Heart right ventricle (tissue), 16 donors: ENCODE measurements at regions not wholly inside any gene's neighbourhood (a gene's known extent, or its start where the extent isn't known, plus 50 kb on each side); places are given as distances from the start of the nearest gene placed in this dataset.

Source experiments
- ATAC-seq, 8 donors: fragments of 200-7000 bp; cut with Tn5 transposase; one replicate each; pipeline ENCODE4 v1.9.1; 2020; ENCODE audit warnings: mild to moderate bottlenecking in 8 of 8, moderate library complexity in 8 of 8, moderate number of reproducible peaks in 1 of 8
- DNase-seq, 2 donors: peaks; one replicate each; pipeline ENCODE4 v3.0.0-alpha.2; 2020
- H3K27ac ChIP-seq, 10 donors: fragments of 200-600 bp; sonication (generic) in 2 of 10; one replicate each; pipeline versions ENCODE4 v1.5.0 to v1.8.0; 2020 to 2022; ENCODE audit warnings: mild to moderate bottlenecking in 3 of 10
- H3K27me3 ChIP-seq, 7 donors: fragments of 200-600 bp; one replicate each; pipeline ENCODE4 v1.8.0; 2021 to 2022; ENCODE audit warnings: mild to moderate bottlenecking in 2 of 7
- H3K36me3 ChIP-seq, 9 donors: fragments of 200-600 bp; sonication (generic) in 1 of 9; one replicate each; pipeline versions ENCODE4 v1.5.0 to v1.8.0; 2020 to 2022; ENCODE audit warnings: mild to moderate bottlenecking in 2 of 9
- H3K4me1 ChIP-seq, 9 donors: fragments of 200-600 bp; sonication (generic) in 1 of 9; one replicate each; pipeline versions ENCODE4 v1.5.0 to v1.8.0; 2020 to 2022; ENCODE audit warnings: mild to moderate bottlenecking in 4 of 9
- H3K4me3 ChIP-seq, 10 donors: fragments of 200-600 bp; sonication (generic) in 2 of 10; one replicate each; pipeline versions ENCODE4 v1.5.0 to v1.8.0; 2020 to 2022; ENCODE audit warnings: mild to moderate bottlenecking in 7 of 10, moderate library complexity in 2 of 10
- H3K9me3 ChIP-seq, 11 donors: fragments of 200-600 bp in 10 of 11; sonication (generic) in 2 of 11; one replicate each; pipeline versions ENCODE4 v1.5.0 to v1.8.0; 2013 to 2022; ENCODE audit warnings: mild to moderate bottlenecking in 2 of 11, control low read depth in 1 of 11, moderate library complexity in 1 of 11
- CTCF ChIP-seq, 9 donors: fragments of 200-600 bp; sonication (generic) in 2 of 9; IDR thresholded peaks; one replicate each; pipeline versions ENCODE4 v1.5.0 to v1.8.0; 2021 to 2022; ENCODE audit warnings: antibody characterized with exemption in 9 of 9, mild to moderate bottlenecking in 5 of 9, moderate library complexity in 1 of 9
- WGBS, 2 donors: extraction: QIAGEN DNeasy Blood & Tissue Kit; methylation state at CpG; one replicate each; pipeline ENCODE4 v1.1.7; 2013; ENCODE audit warnings: inconsistent platforms in 1 of 2; 5-methylcytosine and 5-hydroxymethylcytosine counted together
- intact Hi-C, 10 donors: fragments of 100-400 bp; cut with DNase I; formaldehyde crosslinking; loops; one replicate each; pipeline versions ENCODE4 v1.11.1 to v1.14.2; 2022
- donor health status: Arrhythmogenic right ventricular cardiomyopathy.
- donor health status: ischemic (EF 13 %, LVEDD 7.1; RV severe dilation, severe dysfunction).
- donor health status: healthy with polysubstance abuse.
- donor health status: DM: no; HTN: yes; CAD: no.
- donor health status: DM: no; HTN: no; CAD: no.
- donor health status: ischemic (EF 25% LVEDD 6.9; RV normal size, moderate dysfunction).
- donor health status: ischemic (EF 25% LVEDD 5.7; RV mildly dilated, moderate dysfunction).
- donor health status: healthy.
- donor health status: DM: yes; HTN: yes; CAD: no.
- donor health status: Ischemic cardiomyopathy.
- donor health status: ischemic (EF 35%, LVEDD 5.7; RV mildly dilated, moderate dysfunction).
- donor health status: nonischemic (EF 11% LVEDD 7.7; RV severe dilation, severe dysfunction).
- donor health status: DM: yes; HTN: yes; CAD: no.
- donor health status: PGD.
- donor health status: ischemic (EF 29% LVEDD 5.4; RV normal size, mild dysfunction).
- donor health status: nonischemic (EF 23%, LVEDD 6.1; RV moderate dilation, normal function).

- no peak for TF ChIP-seq CTCF (IDR thresholded peaks at IDR 0.05)
- H3K27me3 ChIP-seq, result peaks cover 0 to 8% (median 0%) of the 10 kb centered on the region in 7 donors
- ATAC-seq, result no peak
- no peak overlapping the region for H3K27ac ChIP-seq
- intact Hi-C loops, result no loop called here
- H3K36me3 ChIP-seq, result no peaks in the 10 kb centered on the region
- 78 to 85% methylated on average over 14 of the region's 14 CpGs for WGBS, 2 donors
- no peak overlapping the region for H3K4me3 ChIP-seq
- no peaks in the 10 kb centered on the region for H3K4me1 ChIP-seq
- DNase-seq, result no peak
- no peaks in the 10 kb centered on the region for H3K9me3 ChIP-seq
These were observed 656.0 kb upstream of the SALL3 start for GRCh38 chr18:78323453-78324197.

GRCh38 chr18:78327643-78328042, 652.0 kb upstream of the SALL3 start:
- Histone ChIP-seq H3K9me3 (no peaks in the 10 kb centered on the region), H3K36me3 (no peaks in the 10 kb centered on the region), H3K4me3 (no peak overlapping the region), H3K27ac (no peak overlapping the region), H3K27me3 (no peaks in the 10 kb centered on the region), H3K4me1 (no peaks in the 10 kb centered on the region)
- no peak for TF ChIP-seq CTCF (IDR thresholded peaks at IDR 0.05)
- ATAC-seq (no peak), DNase-seq (no peak)
- intact Hi-C loops, result no loop called here
- 81 to 88% methylated on average over 8 of the region's 8 CpGs for WGBS, 2 donors

- Histone ChIP-seq H3K4me3 (no peak overlapping the region), H3K4me1 (no peaks in the 10 kb centered on the region), H3K27me3 (no peaks in the 10 kb centered on the region), H3K36me3 (no peaks in the 10 kb centered on the region), H3K9me3 (no peaks in the 10 kb centered on the region), H3K27ac (no peak overlapping the region)
- WGBS, 2 donors, result 89% methylated on average over 10 of the region's 10 CpGs
- DNase-seq (no peak), ATAC-seq (no peak)
- intact Hi-C loops, result no loop called here
- TF ChIP-seq CTCF (IDR thresholded peaks at IDR 0.05), result no peak
These were observed 648.9 kb upstream of the SALL3 start for GRCh38 chr18:78330766-78331165.

GRCh38 chr18:78352910-78353309, 626.7 kb upstream of the SALL3 start:
- Histone ChIP-seq H3K4me3 (no peak overlapping the region), H3K36me3 (no peaks in the 10 kb centered on the region), H3K27ac (no peak overlapping the region), H3K9me3 (no peaks in the 10 kb centered on the region), H3K4me1 (no peaks in the 10 kb centered on the region), H3K27me3 (no peaks in the 10 kb centered on the region)
- TF ChIP-seq CTCF (IDR thresholded peaks at IDR 0.05), result no peak
- ATAC-seq (no peak), DNase-seq (no peak)
- 71 to 85% methylated on average over 6 of the region's 6 CpGs for WGBS, 2 donors
- intact Hi-C loops, result loop anchor here in 1 of 10 donors (10.0 kb wide), 1 partner anchor 62 kb away; no protein-coding TSS in a partner anchor
